NCI-H510A treated with DMSO at 0.1 percent for 48 hours (cell line): ENCODE measurements at regions not wholly inside any gene's neighbourhood (a gene's known extent, or its start where the extent isn't known, plus 50 kb on each side); places are given as distances from the start of the nearest gene placed in this dataset.
"Not testable (repeated sequence)": the region's sequence is repeated elsewhere in the genome, so short reads cannot be mapped to it uniquely, and the experiment has no call there.

Experiments
- DNase-seq: peaks from one replicate; lab custom pipeline; 2025; lab: John Stamatoyannopoulos, UW

GRCh38 chr2:47728551-47728950, 54.4 kb upstream of the MSH6 start:
- DNase-seq = no peak

- no peak for DNase-seq
Measured at GRCh38 chr2:47727956-47728355, 55.0 kb upstream of the MSH6 start.

- DNase-seq = not testable (repeated sequence)
Measured at GRCh38 chr2:47726978-47727377, 56.0 kb upstream of the MSH6 start.

DNA sequence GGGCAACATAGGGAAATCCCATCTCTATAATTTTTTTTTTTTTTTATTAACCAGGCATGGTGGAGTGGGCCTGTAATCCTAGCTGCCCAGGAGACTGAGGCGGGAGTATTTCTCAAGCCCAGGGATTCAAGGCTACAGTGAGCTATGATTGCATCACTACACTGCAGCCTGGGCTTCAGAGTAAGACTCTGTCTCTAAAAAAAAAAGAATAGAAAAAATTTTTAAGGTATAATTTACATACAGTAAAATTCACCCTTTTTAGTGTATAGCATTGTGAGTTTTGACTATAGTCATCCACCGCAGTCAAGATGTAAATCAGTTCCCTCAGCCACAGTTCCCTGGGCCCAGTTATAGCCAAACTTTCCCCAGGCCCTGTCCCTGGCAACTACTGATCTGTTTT, 57.1 kb upstream of the MSH6 start:
- no peak for DNase-seq

DNA sequence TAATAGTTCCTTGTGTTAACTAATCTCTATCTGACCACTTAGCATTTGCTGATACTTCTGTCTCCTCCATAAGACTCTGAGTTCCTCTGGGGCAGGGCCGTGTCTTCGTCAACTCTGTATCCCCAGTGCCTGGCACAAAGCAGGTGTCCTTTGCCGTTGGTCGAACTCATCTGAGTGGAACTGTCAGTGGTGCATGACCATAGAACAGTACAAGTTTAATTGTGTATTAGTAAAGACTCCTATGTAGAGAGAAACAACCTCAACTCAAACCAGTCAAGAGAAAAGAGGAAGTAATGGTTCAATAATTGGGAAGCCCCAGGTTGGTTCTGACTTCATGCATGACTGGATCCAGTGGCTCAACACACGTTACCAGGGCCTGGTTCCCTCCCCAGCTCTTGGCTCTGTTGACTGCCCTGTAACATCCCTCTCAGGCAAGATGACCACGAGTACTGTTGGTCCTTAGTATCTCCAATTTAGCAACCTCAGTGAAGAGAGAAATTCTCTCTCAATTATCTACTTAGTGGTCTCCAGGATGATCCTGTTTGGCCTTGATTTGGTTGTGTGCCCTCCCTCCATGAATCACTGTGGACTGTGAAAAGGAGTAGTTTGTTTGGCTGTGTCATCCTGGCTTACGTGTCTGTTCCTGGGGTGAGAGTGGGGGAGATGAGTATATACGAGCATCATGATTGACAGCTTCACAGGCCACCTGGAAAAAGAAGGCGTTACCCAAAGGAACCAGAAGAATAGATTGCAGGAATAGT, 58.5 kb upstream of the MSH6 start:
- DNase-seq = peak; percentile 68

DNA sequence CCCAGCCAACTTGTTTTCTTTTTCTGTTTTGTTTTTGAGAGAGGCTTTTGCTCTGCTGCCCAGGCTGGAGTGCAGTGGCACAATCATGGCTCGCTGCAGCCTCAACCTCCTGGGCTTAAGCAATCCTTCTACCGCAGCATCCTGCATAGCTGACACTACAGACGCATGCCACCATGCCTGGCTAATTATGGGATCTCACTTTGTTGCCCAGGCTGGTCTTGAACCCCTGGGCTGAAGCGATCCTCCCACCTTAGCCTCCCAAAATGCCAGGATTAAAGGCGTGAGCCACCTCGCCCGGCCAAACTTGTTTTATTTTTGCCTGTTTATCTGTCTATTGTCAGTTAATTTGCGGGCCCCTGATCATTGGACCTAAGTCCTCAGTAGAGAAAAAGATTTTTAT, 61.6 kb upstream of the MSH6 start:
- DNase-seq = no peak

DNA sequence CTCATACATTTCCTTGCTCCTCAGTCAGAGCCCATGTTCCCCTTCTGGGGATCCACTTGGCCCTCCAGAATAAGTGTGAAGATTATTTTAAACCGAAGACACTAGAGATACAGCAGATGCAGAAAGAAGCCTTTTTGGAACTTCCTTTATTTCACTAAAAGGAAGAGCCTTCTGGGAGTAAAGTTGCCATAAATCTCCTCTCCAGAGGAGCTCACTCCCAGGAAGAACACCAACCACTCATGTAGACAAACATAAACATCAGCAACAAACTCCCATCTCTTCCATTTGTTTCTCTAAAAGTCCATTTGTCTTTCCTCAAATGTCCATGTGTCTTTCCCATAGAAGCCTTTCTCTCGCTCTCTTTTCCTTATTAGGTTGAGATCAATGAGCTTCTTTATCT, 62.4 kb upstream of the MSH6 start:
- DNase-seq = no peak

- DNase-seq = no peak
Measured at GRCh38 chr2:47720036-47720435, 62.9 kb upstream of the MSH6 start.

DNA sequence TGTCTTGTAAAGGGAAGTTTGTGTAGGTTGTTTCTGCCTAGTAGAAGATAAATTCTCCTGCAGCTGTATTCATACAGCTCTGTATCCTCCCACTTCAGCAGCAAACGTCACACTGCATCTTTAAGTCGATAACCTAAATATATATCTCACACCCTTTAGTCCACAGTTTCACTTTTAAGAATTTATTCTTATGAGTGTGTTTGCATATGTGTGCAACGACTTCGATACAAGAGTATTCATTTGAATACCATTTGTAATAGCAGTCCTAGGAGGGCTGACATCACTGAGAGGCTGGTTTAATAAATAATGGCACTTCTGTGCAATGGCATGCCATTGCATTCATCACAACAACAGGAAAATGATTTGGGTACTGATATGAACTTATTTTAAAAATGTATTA, 63.8 kb upstream of the MSH6 start:
- no peak for DNase-seq

- not testable (repeated sequence) for DNase-seq
Measured at GRCh38 chr2:47716307-47716706, 66.6 kb upstream of the MSH6 start.

DNA sequence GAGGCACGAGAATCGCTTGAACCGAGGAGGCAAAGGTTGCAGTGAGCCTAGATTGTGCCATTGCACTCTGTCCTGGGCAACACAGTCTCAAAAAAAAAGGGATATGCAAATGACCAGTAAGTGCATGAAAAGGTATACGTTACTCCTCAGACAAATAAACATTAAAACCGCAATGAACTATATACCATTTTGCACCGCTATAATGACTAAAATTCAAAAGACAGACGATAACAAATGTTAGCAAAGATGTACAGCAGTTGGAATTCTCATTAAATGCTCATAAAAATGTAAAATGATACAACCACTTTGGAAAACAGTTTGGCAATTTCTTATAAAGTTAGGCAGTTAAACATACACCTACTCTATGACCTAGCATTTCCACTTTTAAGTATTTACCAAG, 67.4 kb upstream of the MSH6 start:
- DNase-seq = no peak

GRCh38 chr2:47708801-47709499, 74.0 kb upstream of the MSH6 start:
- DNase-seq = no peak

- DNase-seq = no peak
Measured at GRCh38 chr2:47704287-47704686, 78.7 kb upstream of the MSH6 start.

DNA sequence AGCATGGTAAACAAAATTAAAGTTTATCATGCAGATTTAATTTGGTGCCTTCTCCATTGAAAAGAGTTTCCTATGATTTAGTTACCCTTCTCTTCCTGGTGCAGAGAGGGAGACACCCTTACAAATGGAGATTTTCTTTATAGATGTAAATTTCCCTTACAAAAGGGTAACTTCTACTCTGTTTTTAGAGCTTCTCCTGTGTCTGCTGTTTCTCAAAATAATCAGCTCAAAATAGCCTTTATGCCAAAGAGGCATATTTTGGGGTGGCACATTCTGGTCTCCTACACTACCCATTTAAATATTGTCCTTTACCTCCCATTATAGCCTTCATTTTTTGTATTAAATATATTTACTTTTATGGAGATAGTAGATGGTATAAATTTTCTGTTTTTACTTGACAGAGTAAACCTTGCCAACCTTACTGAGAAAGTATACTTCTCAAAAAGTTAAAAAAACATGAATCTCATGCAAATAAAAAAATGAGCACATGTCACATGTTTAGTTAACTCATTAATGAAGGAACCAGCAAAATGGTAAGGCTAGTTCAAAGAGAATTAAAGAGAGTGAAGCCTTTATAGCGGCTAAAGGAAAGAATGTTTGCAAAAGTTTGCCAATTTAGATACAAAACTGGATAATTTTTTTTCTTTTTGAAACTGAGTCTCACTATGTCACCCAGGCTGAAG, 83.3 kb upstream of the MSH6 start:
- no peak for DNase-seq

DNA sequence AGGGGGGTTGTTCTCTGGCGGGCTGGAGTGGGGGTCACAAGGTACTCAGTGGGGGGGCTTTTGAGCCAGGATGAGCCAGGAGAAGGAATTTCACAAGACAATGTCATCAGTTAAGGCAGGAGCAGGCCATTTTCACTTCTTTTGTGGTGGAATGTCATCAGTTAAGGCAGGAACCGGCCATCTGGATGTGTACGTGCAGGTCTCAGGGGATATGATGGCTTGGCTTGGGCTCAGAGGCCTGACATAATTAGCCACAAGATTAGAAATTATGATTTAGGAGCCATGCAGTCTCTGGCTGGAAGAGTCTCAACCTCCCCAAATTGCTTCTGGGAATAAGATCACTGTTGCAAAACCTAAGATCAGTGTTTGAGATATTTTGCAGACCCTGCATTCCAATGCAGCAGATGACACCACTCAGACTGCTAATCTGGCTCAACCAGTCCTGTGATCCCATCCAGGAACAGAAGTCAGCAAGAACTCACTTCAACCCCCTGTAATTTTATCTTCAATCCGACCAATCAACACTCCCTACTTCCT, 84.4 kb upstream of the MSH6 start:
- not testable (repeated sequence) for DNase-seq

DNA sequence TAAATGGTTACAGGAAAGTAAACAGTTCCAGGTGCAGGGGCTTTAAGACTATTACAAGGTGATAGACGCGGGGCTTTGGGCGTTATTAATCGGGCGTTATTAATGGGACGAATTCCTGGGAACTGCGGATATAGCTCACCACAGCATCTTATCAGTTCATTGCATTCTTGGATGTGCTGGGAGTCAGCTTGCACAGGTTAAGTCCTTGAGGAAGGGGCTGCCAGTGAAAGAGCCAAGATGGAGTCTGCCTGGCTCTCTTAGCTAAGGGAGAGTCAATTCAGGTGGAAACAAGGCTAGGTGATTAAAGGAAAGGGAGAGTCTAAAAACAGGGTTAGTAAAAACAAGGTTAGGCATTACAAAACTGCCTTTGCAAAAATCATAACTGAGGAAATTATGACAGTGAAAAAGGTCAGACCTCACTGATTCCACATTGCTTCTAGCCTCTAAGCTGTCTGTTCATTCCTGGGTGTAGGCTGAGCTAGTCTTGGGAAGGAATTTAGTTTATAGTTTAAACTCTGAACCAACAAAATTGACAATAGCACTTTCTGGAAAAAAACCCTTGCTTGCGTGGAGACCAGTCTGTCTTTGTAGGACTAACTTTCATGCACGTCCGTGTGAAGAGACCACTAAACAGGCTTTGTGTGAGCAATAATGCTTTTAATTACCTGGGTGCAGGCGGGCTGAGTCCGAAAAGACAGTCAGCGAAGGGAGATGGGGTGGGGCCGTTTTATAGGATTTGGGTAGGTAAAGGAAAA, 85.1 kb upstream of the MSH6 start:
- not testable (repeated sequence) for DNase-seq

- DNase-seq = no peak
Measured at GRCh38 chr2:47697000-47697601, 85.8 kb upstream of the MSH6 start.

DNA sequence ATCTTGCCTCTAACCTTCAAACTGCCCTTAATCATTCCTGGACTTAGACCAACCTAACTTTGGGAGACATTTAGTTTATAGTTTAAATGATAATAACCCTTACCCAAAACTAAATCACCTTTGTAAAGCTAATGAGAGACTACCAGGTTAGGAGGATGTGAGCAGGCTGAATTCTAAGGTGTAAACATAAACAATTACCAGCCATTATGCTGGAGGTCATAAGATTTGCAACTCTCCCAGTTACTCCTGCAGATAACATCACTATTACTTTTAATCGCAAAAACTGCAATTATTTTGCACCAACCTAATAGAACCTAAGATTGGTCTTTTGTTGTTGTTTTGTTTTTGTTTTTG, 86.5 kb upstream of the MSH6 start:
- no peak for DNase-seq

DNA sequence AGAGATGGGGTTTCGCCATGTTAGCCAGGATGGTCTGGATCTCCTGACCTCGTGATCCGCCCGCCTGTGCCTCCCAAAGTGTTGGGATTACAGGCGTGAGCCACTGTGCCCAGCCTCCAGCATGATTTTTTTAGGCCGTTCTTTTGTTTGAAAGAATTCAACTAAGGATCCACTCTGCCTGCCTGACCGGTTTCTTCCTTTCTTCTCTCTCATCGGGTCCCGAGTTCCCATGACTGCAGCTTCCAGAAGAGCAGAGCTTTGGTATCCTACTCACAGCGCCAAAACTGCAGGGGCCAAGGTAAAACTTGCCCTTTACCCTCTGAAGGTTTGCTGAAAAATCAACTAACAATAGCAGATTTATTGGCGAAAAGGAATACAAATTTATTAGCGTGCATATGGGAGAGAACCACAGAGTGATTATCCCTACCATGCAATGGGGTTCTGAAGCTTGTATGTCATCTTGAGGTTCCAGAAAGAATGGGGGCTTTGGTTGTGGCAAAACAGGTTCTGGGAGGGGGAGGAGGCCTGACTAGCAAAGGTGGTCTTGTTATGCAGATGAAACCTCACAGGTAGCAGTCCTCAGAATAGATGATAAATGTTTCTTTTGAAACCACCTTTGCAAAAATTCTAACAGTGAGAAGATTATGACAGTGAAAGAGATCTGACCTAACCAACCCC, 87.0 kb upstream of the MSH6 start:
- DNase-seq = no peak

DNA sequence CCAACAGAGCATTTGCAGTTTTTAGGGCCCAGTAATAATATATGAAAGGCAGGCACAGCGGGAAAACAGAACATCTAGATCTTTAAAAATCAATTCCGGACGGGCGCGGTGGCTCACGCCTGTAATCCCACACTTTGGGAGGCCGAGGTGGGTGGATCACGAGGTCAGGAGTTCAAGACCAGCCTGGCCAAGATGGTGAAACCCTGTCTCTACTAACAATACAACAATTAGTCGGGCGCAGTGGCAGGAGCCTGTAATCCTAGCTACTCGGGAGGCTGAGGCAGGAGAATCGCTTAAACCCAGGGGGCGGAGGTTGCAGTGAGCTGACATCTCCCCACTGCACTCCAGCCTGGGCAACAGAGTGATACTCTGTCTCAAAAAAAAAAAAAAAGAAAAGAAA, 88.5 kb upstream of the MSH6 start:
- not testable (repeated sequence) for DNase-seq

- DNase-seq = not testable (repeated sequence)
Measured at GRCh38 chr2:47690706-47691325, 92.1 kb upstream of the MSH6 start.
